Inflammatory macrophage treated with lipopolysaccharide for 1 hour (primary cell): ENCODE measurements at regions not wholly inside any gene's neighbourhood (a gene's known extent, or its start where the extent isn't known, plus 50 kb on each side); places are given as distances from the start of the nearest gene placed in this dataset.
A peak's percentile ranks its signal among the peaks of the same experiment; 100 is the strongest.

Source experiments
- DNase-seq, 2 donors: peaks; one replicate each; pipeline ENCODE4 v3.0.0-alpha.2; 2020 to 2022

DNA sequence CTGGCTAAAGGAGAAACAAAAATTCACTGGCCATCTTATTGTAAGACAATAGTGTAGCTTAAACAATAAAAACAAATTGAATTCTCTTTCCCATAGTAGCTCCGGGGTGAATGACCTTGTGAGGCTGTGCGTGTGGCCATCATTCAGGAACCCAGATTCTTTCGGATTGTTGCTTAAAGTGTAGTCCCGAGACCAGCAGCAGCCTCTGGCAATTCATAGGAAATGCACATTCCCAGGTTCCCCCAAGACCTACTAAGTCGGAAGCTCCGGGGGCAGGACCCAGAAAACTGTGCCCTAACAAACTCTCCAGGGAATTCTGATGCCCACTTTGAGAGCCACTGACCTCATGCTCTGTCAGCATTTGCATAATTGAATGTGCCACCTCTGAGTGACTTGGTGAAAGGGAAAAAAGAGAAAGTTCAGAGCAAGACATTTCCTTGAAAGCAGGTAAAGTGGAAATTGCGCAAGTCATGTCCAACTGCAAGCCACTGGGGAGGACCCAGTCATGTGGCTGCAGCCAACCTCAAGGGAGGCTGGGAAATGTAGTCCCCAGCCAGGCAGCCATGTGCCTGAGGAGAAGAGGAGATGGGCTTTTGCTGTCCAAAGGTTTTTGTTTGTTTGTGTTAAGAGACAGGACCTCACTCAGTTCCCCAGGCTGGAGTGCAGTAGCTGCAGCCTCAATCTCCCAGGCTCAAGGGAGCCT is 50.7 kb upstream of the PNMA8B start:
- DNase-seq = peak in 1 of 2 donors; percentile 27

DNA sequence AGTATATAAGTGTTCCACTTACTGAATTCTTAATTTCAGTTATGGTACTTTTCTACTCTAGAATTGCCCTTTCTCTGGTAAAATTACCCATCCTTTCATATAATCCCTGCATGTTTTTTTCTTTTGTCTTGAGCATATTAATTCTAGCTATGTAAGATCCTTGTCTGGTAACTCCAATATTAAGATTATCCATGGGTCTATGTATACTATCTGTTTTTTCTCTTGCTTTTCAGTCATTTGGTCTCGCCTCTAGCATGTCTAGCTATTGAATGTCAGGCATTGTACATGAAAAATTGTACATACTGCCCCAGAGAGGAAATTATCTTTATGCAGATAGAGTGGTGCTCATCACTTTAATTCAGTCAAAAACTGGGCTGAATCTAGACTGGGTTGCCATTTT is 50.4 kb upstream of the CALM3 start:
- no peak for DNase-seq

DNA sequence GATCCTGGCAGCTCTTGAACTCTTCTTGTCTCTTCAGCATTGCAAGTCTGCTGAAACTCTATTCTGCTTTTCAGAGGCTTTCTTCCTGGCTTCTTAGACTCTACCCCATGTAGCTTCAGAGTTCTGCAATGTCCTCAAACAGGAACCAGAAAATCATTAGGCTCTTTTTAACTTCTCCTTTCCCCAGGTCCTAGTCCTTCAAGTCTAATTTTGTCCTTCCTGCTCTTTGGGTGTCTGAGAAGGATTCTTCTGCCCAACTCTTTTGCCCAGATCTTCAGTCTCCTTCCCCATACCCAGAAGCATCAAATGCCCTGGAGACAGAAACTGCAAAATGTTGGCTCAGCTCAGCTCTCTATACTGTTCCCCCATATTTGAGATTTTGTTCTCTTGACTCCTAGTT is 50.0 kb upstream of the CALM3 start:
- peak; percentile 70 for DNase-seq
